ENCODE measurements at regions not wholly inside any gene's neighbourhood (a gene's known extent, or its start where the extent isn't known, plus 50 kb on each side); places are given as distances from the start of the nearest gene placed in this dataset.

- POLR2A ChIA-PET: no interaction called here
- DNase-seq (no peak), ATAC-seq (no peak)
- CTCF ChIA-PET: interaction anchor here (0.8 to 3.1 kb wide), 3 partner anchors 10 to 631 kb away, joined by 3 to 19 read pairs (median 4); partner anchors contain the start of gene CCDC93
- intact Hi-C loops (cut with DNase I, micrococcal nuclease): loop anchor here (2.0 to 10.0 kb wide), 6 partner anchors 20 to 950 kb away; no protein-coding TSS in a partner anchor
- Mint-ChIP-seq H3K36me3 (ENCODE audit: low read depth) (no peaks in the 10 kb centered on the region), H3K4me1 (peaks cover 19% of the 10 kb centered on the region), H3K9me3 (ENCODE audit: low read depth) (no peaks in the 10 kb centered on the region), H3K4me3 (peak overlapping the region; percentile 59), H3K27me3 (peaks cover 57% of the 10 kb centered on the region), H3K27ac (peak overlapping the region; percentile 43)
Observed at GRCh38 chr2:118224895-118225311, 136.6 kb downstream of the INSIG2 start.

- no peaks in the 10 kb centered on the region for H3K36me3 Mint-ChIP-seq (ENCODE audit: low read depth)
- H3K4me1 Mint-ChIP-seq: peaks cover 19% of the 10 kb centered on the region
- ChIA-PET CTCF (interaction anchor here (0.6 to 3.6 kb wide), 11 partner anchors 13 to 636 kb away, joined by 3 to 19 read pairs (median 3); partner anchors contain the start of gene CCDC93), POLR2A (no interaction called here)
- DNase-seq: peak; percentile 55
- H3K27me3 Mint-ChIP-seq: peaks cover 62% of the 10 kb centered on the region
- ATAC-seq: peak; percentile 66
- peak overlapping the region; percentile 77 for H3K4me3 Mint-ChIP-seq
- no peaks in the 10 kb centered on the region for H3K9me3 Mint-ChIP-seq (ENCODE audit: low read depth)
- peak overlapping the region; percentile 38 for H3K27ac Mint-ChIP-seq
- intact Hi-C loops (cut with DNase I, micrococcal nuclease): loop anchor here (1.0 to 10.0 kb wide), 8 partner anchors 21 to 951 kb away; no protein-coding TSS in a partner anchor
Observed at GRCh38 chr2:118223992-118224894, 136.0 kb downstream of the INSIG2 start.

- ATAC-seq (no peak), DNase-seq (no peak)
- Mint-ChIP-seq H3K4me1 (peaks cover 19% of the 10 kb centered on the region), H3K27ac (peak overlapping the region; percentile 38), H3K4me3 (peak overlapping the region; percentile 77), H3K36me3 (ENCODE audit: low read depth) (no peaks in the 10 kb centered on the region), H3K9me3 (ENCODE audit: low read depth) (no peaks in the 10 kb centered on the region), H3K27me3 (peaks cover 62% of the 10 kb centered on the region)
- ChIA-PET POLR2A (no interaction called here), CTCF (interaction anchor here (0.6 to 3.6 kb wide), 17 partner anchors 11 to 1900 kb away, joined by 3 to 19 read pairs (median 4); no protein-coding TSS in a partner anchor)
- intact Hi-C loops (cut with DNase I, micrococcal nuclease): loop anchor here (1.0 to 10.0 kb wide), 6 partner anchors 91 to 951 kb away; no protein-coding TSS in a partner anchor
Observed at GRCh38 chr2:118223511-118223991, 135.3 kb downstream of the INSIG2 start.

- Mint-ChIP-seq H3K4me3 (peak overlapping the region; percentile 77), H3K27me3 (peaks cover 59% of the 10 kb centered on the region), H3K36me3 (ENCODE audit: low read depth) (no peaks in the 10 kb centered on the region), H3K27ac (no peak overlapping the region), H3K9me3 (ENCODE audit: low read depth) (no peaks in the 10 kb centered on the region), H3K4me1 (peaks cover 19% of the 10 kb centered on the region)
- intact Hi-C loops (cut with DNase I, micrococcal nuclease): loop anchor here (1.0 to 10.0 kb wide), 6 partner anchors 92 to 952 kb away; no protein-coding TSS in a partner anchor
- CTCF ChIA-PET: interaction anchor here (0.6 to 3.6 kb wide), 18 partner anchors 11 to 1900 kb away, joined by 3 to 19 read pairs (median 4); no protein-coding TSS in a partner anchor
- POLR2A ChIA-PET: no interaction called here
- DNase-seq (no peak), ATAC-seq (no peak)
Observed at GRCh38 chr2:118222672-118223421, 134.6 kb downstream of the INSIG2 start.

GRCh38 chr2:118222273-118222594, 134.0 kb downstream of the INSIG2 start:
- peaks cover 56% of the 10 kb centered on the region for H3K27me3 Mint-ChIP-seq
- no peak overlapping the region for H3K4me3 Mint-ChIP-seq
- DNase-seq: no peak
- CTCF ChIA-PET: interaction anchor here (1.0 to 3.6 kb wide), 9 partner anchors 9 to 638 kb away, joined by 3 to 19 read pairs (median 4); no protein-coding TSS in a partner anchor
- no peak overlapping the region for H3K27ac Mint-ChIP-seq
- H3K4me1 Mint-ChIP-seq: peaks cover 19% of the 10 kb centered on the region
- POLR2A ChIA-PET: no interaction called here
- no peaks in the 10 kb centered on the region for H3K36me3 Mint-ChIP-seq (ENCODE audit: low read depth)
- H3K9me3 Mint-ChIP-seq (ENCODE audit: low read depth): no peaks in the 10 kb centered on the region
- intact Hi-C loops (cut with DNase I, micrococcal nuclease): loop anchor here (1.0 to 10.0 kb wide), 6 partner anchors 93 to 953 kb away; no protein-coding TSS in a partner anchor
- ATAC-seq: no peak

GRCh38 chr2:118221536-118222272, 133.4 kb downstream of the INSIG2 start:
- DNase-seq: peak; percentile 46
- peaks cover 19% of the 10 kb centered on the region for H3K4me1 Mint-ChIP-seq

GRCh38 chr2:118219611-118220010, 131.3 kb downstream of the INSIG2 start:
- H3K36me3 Mint-ChIP-seq (ENCODE audit: low read depth): no peaks in the 10 kb centered on the region
- CTCF ChIA-PET: no interaction called here
- H3K27me3 Mint-ChIP-seq: peaks cover 44% of the 10 kb centered on the region
- POLR2A ChIA-PET: no interaction called here
- no peak overlapping the region for H3K27ac Mint-ChIP-seq
- DNase-seq: no peak
- H3K4me1 Mint-ChIP-seq: peaks cover 12% of the 10 kb centered on the region
- H3K4me3 Mint-ChIP-seq: no peak overlapping the region
- no peak for ATAC-seq
- intact Hi-C loops (cut with DNase I, micrococcal nuclease): loop anchor here (5.0 to 10.0 kb wide), 4 partner anchors 95 to 955 kb away; no protein-coding TSS in a partner anchor
- no peaks in the 10 kb centered on the region for H3K9me3 Mint-ChIP-seq (ENCODE audit: low read depth)

More at GRCh38 chr2:118221536-118222272, 133.4 kb downstream of the INSIG2 start:
- peak; percentile 73 for ATAC-seq
- ChIA-PET POLR2A (no interaction called here), CTCF (interaction anchor here (0.6 to 3.6 kb wide), 13 partner anchors 8 to 659 kb away, joined by 3 to 19 read pairs (median 4); no protein-coding TSS in a partner anchor)
- Mint-ChIP-seq H3K4me3 (no peak overlapping the region), H3K9me3 (ENCODE audit: low read depth) (no peaks in the 10 kb centered on the region), H3K27ac (no peak overlapping the region), H3K27me3 (peaks cover 54% of the 10 kb centered on the region), H3K36me3 (ENCODE audit: low read depth) (no peaks in the 10 kb centered on the region)
- intact Hi-C loops (cut with DNase I, micrococcal nuclease): loop anchor here (1.0 to 10.0 kb wide), 6 partner anchors 93 to 953 kb away; no protein-coding TSS in a partner anchor

GRCh38 chr2:118216224-118216623, 128.0 kb downstream of the INSIG2 start:
- intact Hi-C loops (cut with DNase I, micrococcal nuclease): loop anchor here in 1 of 2 experiments (1.0 kb wide), 1 partner anchor 12 kb away; no protein-coding TSS in a partner anchor
- POLR2A ChIA-PET: no interaction called here
- Mint-ChIP-seq H3K36me3 (ENCODE audit: low read depth) (no peaks in the 10 kb centered on the region), H3K27ac (no peak overlapping the region), H3K4me3 (no peak overlapping the region), H3K27me3 (peaks cover 33% of the 10 kb centered on the region), H3K4me1 (no peaks in the 10 kb centered on the region), H3K9me3 (ENCODE audit: low read depth) (no peaks in the 10 kb centered on the region)
- DNase-seq: no peak
- CTCF ChIA-PET: no interaction called here
- no peak for ATAC-seq

- intact Hi-C loops (cut with DNase I, micrococcal nuclease): no loop called here
- Mint-ChIP-seq H3K27ac (no peak overlapping the region), H3K9me3 (ENCODE audit: low read depth) (no peaks in the 10 kb centered on the region), H3K4me1 (no peaks in the 10 kb centered on the region), H3K27me3 (peaks cover 32% of the 10 kb centered on the region), H3K4me3 (no peak overlapping the region), H3K36me3 (ENCODE audit: low read depth) (no peaks in the 10 kb centered on the region)
- no peak for ATAC-seq
- ChIA-PET POLR2A (no interaction called here), CTCF (interaction anchor here (1.3 kb wide), 1 partner anchor 18 kb away, joined by 4 read pairs; no protein-coding TSS in a partner anchor)
- no peak for DNase-seq
Observed at GRCh38 chr2:118209727-118210126, 121.5 kb downstream of the INSIG2 start.

GRCh38 chr2:118207889-118208288, 119.6 kb downstream of the INSIG2 start:
- no peak for ATAC-seq
- CTCF ChIA-PET: no interaction called here
- no peak overlapping the region for H3K4me3 Mint-ChIP-seq

More at GRCh38 chr2:118207889-118208288, 119.6 kb downstream of the INSIG2 start:
- Mint-ChIP-seq H3K36me3 (ENCODE audit: low read depth) (no peaks in the 10 kb centered on the region), H3K9me3 (ENCODE audit: low read depth) (no peaks in the 10 kb centered on the region), H3K27me3 (peaks cover 28% of the 10 kb centered on the region), H3K27ac (no peak overlapping the region), H3K4me1 (peaks cover 2% of the 10 kb centered on the region)
- POLR2A ChIA-PET: no interaction called here
- intact Hi-C loops (cut with DNase I, micrococcal nuclease): no loop called here
- DNase-seq: no peak

Data from activated CD4-positive, alpha-beta T cell treated with anti-CD3 and anti-CD28 coated beads for 36 hours (primary cell).